Calu3 (cell line): ENCODE measurements at regions not wholly inside any gene's neighbourhood (a gene's known extent, or its start where the extent isn't known, plus 50 kb on each side); places are given as distances from the start of the nearest gene placed in this dataset.

ENCODE experiments used
- BruUV-seq: library from RNA; stranded (reverse); fragments of 400-500 nt; replicated peaks from 2 replicates; lab custom pipeline; 2021; lab: Mats Ljungman, UMichigan
- CTCF ChIA-PET: fragments of 300-600 bp; sonication (Branson Sonifier 250); formaldehyde crosslinking; loops from one replicate; lab custom pipeline; 2022; ENCODE audit warnings: antibody characterized with exemption; lab: Charles Lee
- DNase-seq: peaks from one replicate; pipeline ENCODE4 v3.0.0; 2022
- H3K27ac Mint-ChIP-seq: one replicate; pipeline ENCODE4 v1.8.0; 2022; ENCODE audit warnings: mixed read lengths; ENCODE audit not compliant: unreplicated experiment
- H3K27me3 Mint-ChIP-seq: one replicate; pipeline ENCODE4 v1.8.0; 2022; ENCODE audit warnings: mixed read lengths; ENCODE audit not compliant: unreplicated experiment
- H3K36me3 Mint-ChIP-seq: one replicate; pipeline ENCODE4 v1.8.0; 2022; ENCODE audit warnings: mild to moderate bottlenecking, moderate library complexity, mixed read lengths; ENCODE audit not compliant: insufficient read depth, unreplicated experiment
- H3K4me1 Mint-ChIP-seq: one replicate; pipeline ENCODE4 v1.8.0; 2022; ENCODE audit warnings: mild to moderate bottlenecking, low read depth, mixed read lengths; ENCODE audit not compliant: unreplicated experiment
- H3K4me3 Mint-ChIP-seq: one replicate; pipeline ENCODE4 v1.8.0; 2022; ENCODE audit warnings: mild to moderate bottlenecking, low read depth, moderate library complexity, mixed read lengths; ENCODE audit not compliant: unreplicated experiment
- H3K9me3 Mint-ChIP-seq: one replicate; pipeline ENCODE4 v1.8.0; 2022; ENCODE audit warnings: low read depth, mixed read lengths; ENCODE audit not compliant: unreplicated experiment
- intact Hi-C: fragments of 100-400 bp; cut with micrococcal nuclease; formaldehyde crosslinking; loops from one replicate; pipeline ENCODE4 v1.10.0; 2022; ENCODE audit not compliant: unreplicated experiment
- TF ChIP-seq, protein P1 (sequence below): fragments of 200-600 bp; IDR thresholded peaks from one replicate; pipeline ENCODE4 v1.8.0; 2022; ENCODE audit warnings: antibody characterized with exemption; ENCODE audit not compliant: unreplicated experiment

DNA sequence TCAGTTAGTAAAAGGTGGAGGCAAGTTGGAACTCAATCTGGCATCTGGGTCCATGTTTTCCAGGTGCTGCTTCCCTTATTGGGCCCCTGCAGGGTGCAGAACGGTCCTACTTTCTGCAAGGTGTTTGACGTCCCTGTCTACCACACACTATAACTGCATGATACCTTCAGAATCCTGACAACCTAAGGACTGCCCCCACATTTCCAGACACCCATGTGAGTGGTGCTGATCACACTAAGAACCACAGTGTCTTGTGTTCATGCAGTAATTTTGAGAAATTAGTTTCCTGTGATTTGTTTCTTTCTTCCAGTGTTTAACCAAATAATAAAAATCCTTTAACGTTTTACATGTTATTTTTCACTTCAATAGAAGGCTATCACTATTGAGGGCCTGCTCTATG is 121.1 kb upstream of the MDM1 start:
- no peak overlapping the region for H3K27ac Mint-ChIP-seq
- intact Hi-C loops = no loop called here
- no peaks in the 10 kb centered on the region for H3K27me3 Mint-ChIP-seq
- no peaks in the 10 kb centered on the region for H3K4me1 Mint-ChIP-seq
- no peak for DNase-seq
- BruUV-seq = no TSS peak
- H3K36me3 Mint-ChIP-seq = no peaks in the 10 kb centered on the region
- no peak overlapping the region for H3K4me3 Mint-ChIP-seq
- TF ChIP-seq, protein P1, sequence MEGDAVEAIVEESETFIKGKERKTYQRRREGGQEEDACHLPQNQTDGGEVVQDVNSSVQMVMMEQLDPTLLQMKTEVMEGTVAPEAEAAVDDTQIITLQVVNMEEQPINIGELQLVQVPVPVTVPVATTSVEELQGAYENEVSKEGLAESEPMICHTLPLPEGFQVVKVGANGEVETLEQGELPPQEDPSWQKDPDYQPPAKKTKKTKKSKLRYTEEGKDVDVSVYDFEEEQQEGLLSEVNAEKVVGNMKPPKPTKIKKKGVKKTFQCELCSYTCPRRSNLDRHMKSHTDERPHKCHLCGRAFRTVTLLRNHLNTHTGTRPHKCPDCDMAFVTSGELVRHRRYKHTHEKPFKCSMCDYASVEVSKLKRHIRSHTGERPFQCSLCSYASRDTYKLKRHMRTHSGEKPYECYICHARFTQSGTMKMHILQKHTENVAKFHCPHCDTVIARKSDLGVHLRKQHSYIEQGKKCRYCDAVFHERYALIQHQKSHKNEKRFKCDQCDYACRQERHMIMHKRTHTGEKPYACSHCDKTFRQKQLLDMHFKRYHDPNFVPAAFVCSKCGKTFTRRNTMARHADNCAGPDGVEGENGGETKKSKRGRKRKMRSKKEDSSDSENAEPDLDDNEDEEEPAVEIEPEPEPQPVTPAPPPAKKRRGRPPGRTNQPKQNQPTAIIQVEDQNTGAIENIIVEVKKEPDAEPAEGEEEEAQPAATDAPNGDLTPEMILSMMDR = no peak
- CTCF ChIA-PET = interaction anchor here (0.7 kb wide), 1 partner anchor 74 kb away, joined by 6 read pairs; no protein-coding TSS in a partner anchor
- no peaks in the 10 kb centered on the region for H3K9me3 Mint-ChIP-seq

DNA sequence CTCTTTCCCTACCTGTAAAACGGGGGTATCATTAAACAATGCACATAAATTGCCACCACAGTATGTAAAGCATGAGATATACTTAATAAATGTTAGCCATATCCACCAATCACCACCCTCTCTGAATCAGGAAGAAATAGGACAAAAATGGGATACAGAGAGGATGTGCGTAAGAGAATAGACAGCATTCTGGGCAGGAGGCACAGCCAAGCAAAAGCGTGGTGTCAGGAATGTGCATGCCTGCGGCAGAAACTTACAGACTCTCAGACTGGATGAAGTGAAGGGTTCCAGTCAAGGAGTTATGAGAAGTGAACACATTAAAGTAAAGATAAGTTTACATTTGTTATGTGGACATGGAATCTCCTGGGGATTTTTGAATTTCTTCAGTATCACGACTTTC is 121.7 kb upstream of the MDM1 start:
- Mint-ChIP-seq H3K27ac (no peak overlapping the region), H3K27me3 (no peaks in the 10 kb centered on the region)
- CTCF ChIA-PET = interaction anchor here (0.6 kb wide), 1 partner anchor 368 kb away, joined by 3 read pairs; no protein-coding TSS in a partner anchor

DNA sequence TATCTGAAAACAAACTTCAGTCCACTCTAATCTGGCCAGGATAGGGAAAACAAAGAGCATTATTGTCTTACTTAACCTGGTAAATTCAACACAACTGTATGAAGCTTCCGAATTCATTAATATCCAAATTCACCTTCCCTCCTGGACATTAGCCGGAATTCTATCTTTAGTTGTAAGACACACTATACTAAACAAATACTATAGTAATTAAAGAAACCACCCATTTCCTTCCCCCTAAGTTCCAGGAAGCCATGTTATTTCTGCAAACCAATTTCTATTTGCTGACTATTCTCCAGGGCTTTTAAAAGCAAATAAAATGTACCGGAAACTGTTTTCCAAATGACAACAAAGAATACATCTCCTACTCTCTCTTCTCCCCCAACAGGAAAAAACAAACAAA is 122.7 kb upstream of the MDM1 start:
- CTCF ChIA-PET = no interaction called here
- no peaks in the 10 kb centered on the region for H3K4me1 Mint-ChIP-seq
- BruUV-seq = no TSS peak

More for the DNA sequence above, 121.7 kb upstream of the MDM1 start:
- BruUV-seq = no TSS peak
- no peaks in the 10 kb centered on the region for H3K4me1 Mint-ChIP-seq
- no peak overlapping the region for H3K4me3 Mint-ChIP-seq
- DNase-seq = no peak
- intact Hi-C loops = no loop called here
- H3K36me3 Mint-ChIP-seq = no peaks in the 10 kb centered on the region
- TF ChIP-seq, protein P1 = no peak
- H3K9me3 Mint-ChIP-seq = no peaks in the 10 kb centered on the region

DNA sequence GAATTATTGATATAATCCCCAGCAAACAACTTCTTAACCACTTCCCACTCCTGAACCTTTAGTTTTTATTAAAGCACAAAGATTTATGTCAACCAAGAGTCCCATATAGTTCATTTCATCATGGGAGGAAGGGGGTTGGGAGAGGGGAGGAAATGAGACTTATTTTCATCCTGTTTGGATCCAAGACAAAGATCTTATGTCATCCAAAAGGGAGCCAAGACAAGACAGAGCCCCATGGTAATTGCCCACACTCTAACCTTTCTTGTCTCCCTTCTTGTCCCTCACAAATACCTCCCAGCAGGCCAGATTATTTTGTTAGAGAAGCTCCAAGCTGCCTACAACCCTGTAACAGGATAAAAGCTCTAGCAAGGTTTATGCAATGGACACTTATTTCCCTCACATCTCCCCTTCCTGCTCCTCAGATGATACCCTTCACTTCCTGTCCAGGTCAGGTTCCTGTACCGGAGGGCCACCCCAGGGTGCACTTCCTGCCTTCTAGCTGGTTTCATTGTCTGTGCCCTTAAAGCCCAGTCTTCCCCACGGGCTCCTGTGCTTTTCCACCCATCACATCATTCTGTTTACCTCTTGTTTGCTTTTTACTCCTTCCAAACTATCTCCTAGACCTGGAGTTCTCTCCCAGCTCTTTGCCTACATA is 123.7 kb upstream of the MDM1 start:
- H3K4me3 Mint-ChIP-seq = no peak overlapping the region
- CTCF ChIA-PET = no interaction called here
- H3K36me3 Mint-ChIP-seq = no peaks in the 10 kb centered on the region
- no TSS peak for BruUV-seq
- DNase-seq = no peak
- H3K4me1 Mint-ChIP-seq = no peaks in the 10 kb centered on the region
- H3K27ac Mint-ChIP-seq = no peak overlapping the region
- intact Hi-C loops = no loop called here
- no peaks in the 10 kb centered on the region for H3K9me3 Mint-ChIP-seq
- no peaks in the 10 kb centered on the region for H3K27me3 Mint-ChIP-seq
- TF ChIP-seq, protein P1 = no peak

More for the DNA sequence above, 122.7 kb upstream of the MDM1 start:
- no peak for DNase-seq
- intact Hi-C loops = no loop called here
- H3K27ac Mint-ChIP-seq = no peak overlapping the region
- no peak overlapping the region for H3K4me3 Mint-ChIP-seq
- TF ChIP-seq, protein P1 = no peak
- H3K9me3 Mint-ChIP-seq = no peaks in the 10 kb centered on the region
- no peaks in the 10 kb centered on the region for H3K27me3 Mint-ChIP-seq
- H3K36me3 Mint-ChIP-seq = no peaks in the 10 kb centered on the region
